H9 (cell line): ENCODE measurements at regions not wholly inside any gene's neighbourhood (a gene's known extent, or its start where the extent isn't known, plus 50 kb on each side); places are given as distances from the start of the nearest gene placed in this dataset.

ENCODE experiments used
- DNase-seq: peaks from one replicate; pipeline ENCODE4 v3.0.0-alpha.2; 2017
- H2AFZ ChIP-seq: one replicate; pipeline ENCODE4 v1.6.1; 2013; ENCODE audit warnings: mild to moderate bottlenecking, low read length, control low read depth, moderate library complexity
- H2AK5ac ChIP-seq: 2 replicates; pipeline ENCODE4 v1.6.1; 2013; ENCODE audit warnings: low read length, control low read depth, mixed read lengths; ENCODE audit not compliant: insufficient read length
- H2BK120ac ChIP-seq: one replicate; pipeline ENCODE4 v1.6.1; 2013; ENCODE audit warnings: low read depth, mild to moderate bottlenecking, low read length, control low read depth, inconsistent platforms; ENCODE audit not compliant: poor library complexity, severe bottlenecking
- H2BK12ac ChIP-seq: 2 replicates; pipeline ENCODE4 v1.6.1; 2013; ENCODE audit warnings: low read length, control low read depth, mixed read lengths, low read depth; ENCODE audit not compliant: insufficient read length
- H2BK15ac ChIP-seq: 2 replicates; pipeline ENCODE4 v1.6.1; 2013; ENCODE audit warnings: low read depth, low read length, control low read depth
- H2BK20ac ChIP-seq: one replicate; pipeline ENCODE4 v1.6.1; 2013; ENCODE audit warnings: low read depth, mild to moderate bottlenecking, low read length, control low read depth, inconsistent platforms; ENCODE audit not compliant: poor library complexity, severe bottlenecking
- H2BK5ac ChIP-seq: 2 replicates; pipeline ENCODE4 v1.6.1; 2013; ENCODE audit warnings: low read length, control low read depth, mixed read lengths; ENCODE audit not compliant: insufficient read length
- H3K14ac ChIP-seq: 2 replicates; pipeline ENCODE4 v1.6.1; 2013; ENCODE audit warnings: low read length, control low read depth; ENCODE audit not compliant: insufficient read depth
- H3K18ac ChIP-seq: 2 replicates; pipeline ENCODE4 v1.6.1; 2013; ENCODE audit warnings: low read depth, mild to moderate bottlenecking, mixed read lengths, low read length, control low read depth; ENCODE audit not compliant: insufficient read length
- H3K23ac ChIP-seq: 2 replicates; pipeline ENCODE4 v1.6.1; 2013; ENCODE audit warnings: low read length, control low read depth, mixed read lengths, low read depth; ENCODE audit not compliant: insufficient read length
- H3K23me2 ChIP-seq: 2 replicates; pipeline ENCODE4 v1.6.1; 2013; ENCODE audit warnings: low read depth, mild to moderate bottlenecking, mixed read lengths, low read length, control low read depth; ENCODE audit not compliant: insufficient read length, poor library complexity, severe bottlenecking
- H3K27ac ChIP-seq: 2 replicates; pipeline ENCODE4 v1.5.1; 2013; ENCODE audit warnings: low read length, control low read depth, mixed read lengths, low read depth; ENCODE audit not compliant: insufficient read length
- H3K27me3 ChIP-seq: 2 replicates; pipeline ENCODE4 v1.6.1; 2013; ENCODE audit warnings: low read length, control low read depth, inconsistent platforms; ENCODE audit not compliant: insufficient read depth
- H3K4ac ChIP-seq: 2 replicates; pipeline ENCODE4 v1.6.1; 2013; ENCODE audit warnings: low read depth, mild to moderate bottlenecking, control low read depth, inconsistent platforms, low read length, moderate library complexity
- H3K4me1 ChIP-seq: 2 replicates; pipeline ENCODE4 v1.6.1; 2013; ENCODE audit warnings: low read length, control low read depth, inconsistent platforms; ENCODE audit not compliant: insufficient read depth
- H3K4me2 ChIP-seq: 2 replicates; pipeline ENCODE4 v1.6.1; 2013; ENCODE audit warnings: low read length, control low read depth, mixed read lengths; ENCODE audit not compliant: insufficient read length, insufficient read depth
- H3K56ac ChIP-seq: 2 replicates; pipeline ENCODE4 v1.6.1; 2013; ENCODE audit warnings: low read depth, mild to moderate bottlenecking, mixed read lengths, low read length, control low read depth; ENCODE audit not compliant: insufficient read length
- H3K79me1 ChIP-seq: 2 replicates; pipeline ENCODE4 v1.6.1; 2013; ENCODE audit warnings: low read depth, mild to moderate bottlenecking, moderate library complexity, low read length, control low read depth, inconsistent platforms; ENCODE audit not compliant: insufficient read depth, poor library complexity, severe bottlenecking
- H3K79me2 ChIP-seq: 2 replicates; pipeline ENCODE4 v1.6.1; 2013; ENCODE audit warnings: low read length, control low read depth, inconsistent platforms; ENCODE audit not compliant: insufficient read depth
- H3K9ac ChIP-seq: 2 replicates; pipeline ENCODE4 v1.6.1; 2013; ENCODE audit warnings: low read length, control low read depth, mixed read lengths; ENCODE audit not compliant: insufficient read length; ENCODE audit errors: extremely low read depth
- H3K9me3 ChIP-seq: one replicate; pipeline ENCODE4 v1.6.1; 2013; ENCODE audit warnings: low read depth, low read length, inconsistent platforms; ENCODE audit not compliant: control insufficient read depth
- H3T11ph ChIP-seq: one replicate; pipeline ENCODE4 v1.6.1; 2013; ENCODE audit warnings: mild to moderate bottlenecking, low read length, control low read depth, inconsistent platforms
- H4K20me1 ChIP-seq: one replicate; pipeline ENCODE4 v1.6.1; 2013; ENCODE audit not compliant: control insufficient read depth, insufficient read length, insufficient read depth
- H4K5ac ChIP-seq: 2 replicates; pipeline ENCODE4 v1.6.1; 2013; ENCODE audit warnings: low read depth, mild to moderate bottlenecking, mixed read lengths, low read length, control low read depth; ENCODE audit not compliant: insufficient read length
- H4K8ac ChIP-seq: replicated peaks from 2 replicates; pipeline ENCODE4 v1.6.1; 2013; ENCODE audit warnings: low read length, control low read depth, mixed read lengths, low read depth; ENCODE audit not compliant: insufficient read length
- H4K91ac ChIP-seq: 2 replicates; pipeline ENCODE4 v1.6.1; 2013; ENCODE audit warnings: low read depth, mild to moderate bottlenecking, moderate library complexity, mixed read lengths, low read length, control low read depth; ENCODE audit not compliant: insufficient read length
- H3K27ac Mint-ChIP-seq, 3 experiments: 2 replicates in 2 of 3; 3 replicates in 1 of 3; pipeline ENCODE4 v1.8.0; 2020 to 2021; ENCODE audit warnings: mixed read lengths in 3 of 3, mild to moderate bottlenecking in 1 of 3, moderate library complexity in 1 of 3
- H3K27me3 Mint-ChIP-seq: 2 replicates; pipeline ENCODE4 v1.8.0; 2021; ENCODE audit warnings: low read depth, mild to moderate bottlenecking, moderate library complexity, mixed read lengths
- H3K36me3 Mint-ChIP-seq, 3 experiments: 2 replicates in 2 of 3; 3 replicates in 1 of 3; pipeline ENCODE4 v1.8.0; 2020 to 2021; ENCODE audit warnings: low read depth in 3 of 3, mixed read lengths in 3 of 3; ENCODE audit not compliant: insufficient read depth in 1 of 3
- H3K4me1 Mint-ChIP-seq, 2 experiments: 2 replicates each; pipeline ENCODE4 v1.8.0; 2020; ENCODE audit warnings: mixed read lengths in 2 of 2
- H3K4me3 Mint-ChIP-seq, 2 experiments: 2 replicates in 1 of 2; 3 replicates in 1 of 2; pipeline ENCODE4 v1.8.0; 2020 to 2021; ENCODE audit warnings: mild to moderate bottlenecking in 2 of 2, mixed read lengths in 2 of 2, moderate library complexity in 1 of 2
- H3K9me3 Mint-ChIP-seq, 2 experiments: 2 replicates in 1 of 2; 3 replicates in 1 of 2; pipeline ENCODE4 v1.8.0; 2020; ENCODE audit warnings: mild to moderate bottlenecking in 2 of 2, mixed read lengths in 2 of 2, moderate library complexity in 1 of 2
- WGBS: extraction: QIAGEN DNeasy Blood & Tissue Kit; methylation state at CpG from one replicate; pipeline ENCODE4 v1.1.7; 2013; ENCODE audit warnings: missing lambda C conversion rate, low lambda C conversion rate, mixed read lengths; ENCODE audit not compliant: insufficient read length; ENCODE audit errors: extremely low coverage; 5-methylcytosine and 5-hydroxymethylcytosine counted together
- TF ChIP-seq, protein P1 (sequence below): fragments of 200-600 bp; sonication (generic); conservative IDR thresholded peaks from 3 replicates; pipeline ENCODE4 v1.8.0; 2021; ENCODE audit warnings: antibody characterized with exemption, mild to moderate bottlenecking

DNA sequence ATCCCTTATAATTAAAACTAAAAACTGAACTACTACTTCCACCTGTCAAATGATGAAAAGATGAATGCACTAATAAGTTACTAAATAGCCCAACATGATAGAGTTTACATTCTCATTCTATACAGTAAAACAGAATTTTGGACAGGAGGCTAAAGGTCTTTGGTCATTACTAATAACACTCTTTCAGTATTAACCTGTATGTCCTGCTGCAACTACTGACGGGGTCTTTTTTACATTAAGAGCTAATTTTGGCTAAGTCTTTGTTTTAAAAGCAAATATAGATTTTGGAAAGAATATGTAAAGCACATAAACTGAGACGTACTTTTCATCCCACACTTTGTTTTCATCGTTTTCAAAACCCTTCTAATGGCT is 175.4 kb upstream of the CDKN3 start:
- Histone ChIP-seq H3K56ac (no peak overlapping the region), H3T11ph (no peak overlapping the region), H3K79me1 (no peaks in the 10 kb centered on the region), H3K79me2 (no peaks in the 10 kb centered on the region), H3K23me2 (peaks cover 14% of the 10 kb centered on the region), H2BK5ac (no peak overlapping the region), H3K4me1 (no peaks in the 10 kb centered on the region; the same call in 1 of the 2 replicates), H4K5ac (no peak overlapping the region), H3K23ac (no peak overlapping the region), H3K27me3 (peaks cover 24% of the 10 kb centered on the region; the same call in 1 of the 2 replicates), H3K27ac (no peak overlapping the region), H3K18ac (no peak overlapping the region), H2BK20ac (no peak overlapping the region), H3K9ac (no peak overlapping the region), H2AFZ (no peak overlapping the region), H3K14ac (no peak overlapping the region), H4K91ac (no peak overlapping the region), H3K4me2 (no peak overlapping the region), H3K9me3 (no peaks in the 10 kb centered on the region), H4K20me1 (no peaks in the 10 kb centered on the region), H2BK12ac (no peak overlapping the region), H2AK5ac (no peak overlapping the region), H3K4ac (no peak overlapping the region), H2BK15ac (no peak overlapping the region), H2BK120ac (no peak overlapping the region), H4K8ac (no peak overlapping the region)
- H3K9me3 Mint-ChIP-seq = no peaks in the 10 kb centered on the region
- H3K4me3 Mint-ChIP-seq = no peak overlapping the region
- H3K36me3 Mint-ChIP-seq = no peaks in the 10 kb centered on the region
- H3K4me1 Mint-ChIP-seq = peaks cover 39 to 40% of the 10 kb centered on the region in 2 experiments
- TF ChIP-seq, protein P1, sequence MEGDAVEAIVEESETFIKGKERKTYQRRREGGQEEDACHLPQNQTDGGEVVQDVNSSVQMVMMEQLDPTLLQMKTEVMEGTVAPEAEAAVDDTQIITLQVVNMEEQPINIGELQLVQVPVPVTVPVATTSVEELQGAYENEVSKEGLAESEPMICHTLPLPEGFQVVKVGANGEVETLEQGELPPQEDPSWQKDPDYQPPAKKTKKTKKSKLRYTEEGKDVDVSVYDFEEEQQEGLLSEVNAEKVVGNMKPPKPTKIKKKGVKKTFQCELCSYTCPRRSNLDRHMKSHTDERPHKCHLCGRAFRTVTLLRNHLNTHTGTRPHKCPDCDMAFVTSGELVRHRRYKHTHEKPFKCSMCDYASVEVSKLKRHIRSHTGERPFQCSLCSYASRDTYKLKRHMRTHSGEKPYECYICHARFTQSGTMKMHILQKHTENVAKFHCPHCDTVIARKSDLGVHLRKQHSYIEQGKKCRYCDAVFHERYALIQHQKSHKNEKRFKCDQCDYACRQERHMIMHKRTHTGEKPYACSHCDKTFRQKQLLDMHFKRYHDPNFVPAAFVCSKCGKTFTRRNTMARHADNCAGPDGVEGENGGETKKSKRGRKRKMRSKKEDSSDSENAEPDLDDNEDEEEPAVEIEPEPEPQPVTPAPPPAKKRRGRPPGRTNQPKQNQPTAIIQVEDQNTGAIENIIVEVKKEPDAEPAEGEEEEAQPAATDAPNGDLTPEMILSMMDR = no peak
- no peak overlapping the region for H3K27ac Mint-ChIP-seq
- H3K27me3 Mint-ChIP-seq = peaks cover 27% of the 10 kb centered on the region
- DNase-seq = no peak
- WGBS = no CpG with 5 or more reads among the region's 3 CpGs
